ENCODE measurements at regions not wholly inside any gene's neighbourhood (a gene's known extent, or its start where the extent isn't known, plus 50 kb on each side); places are given as distances from the start of the nearest gene placed in this dataset.

DNA sequence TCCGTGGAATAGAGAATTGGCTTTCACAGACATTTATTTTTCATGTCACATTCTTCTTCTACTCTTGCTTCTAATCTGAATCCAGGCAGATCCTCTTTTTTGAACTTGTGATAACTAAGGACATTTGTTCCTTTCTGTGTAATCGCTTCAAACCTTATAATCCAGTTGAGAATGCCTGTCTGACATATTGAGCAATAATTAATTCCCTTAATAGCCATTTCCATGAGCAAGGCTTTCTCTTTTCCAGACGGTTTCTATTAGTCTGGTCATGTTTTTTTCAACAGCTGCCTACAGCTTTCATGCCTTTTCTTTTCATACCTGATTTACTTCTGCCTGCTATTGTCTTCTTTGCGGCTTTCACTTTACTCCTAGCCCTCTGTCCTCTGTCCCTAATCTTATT lies 163.4 kb downstream of the CYYR1 start:
- TF ChIP-seq, protein P1, sequence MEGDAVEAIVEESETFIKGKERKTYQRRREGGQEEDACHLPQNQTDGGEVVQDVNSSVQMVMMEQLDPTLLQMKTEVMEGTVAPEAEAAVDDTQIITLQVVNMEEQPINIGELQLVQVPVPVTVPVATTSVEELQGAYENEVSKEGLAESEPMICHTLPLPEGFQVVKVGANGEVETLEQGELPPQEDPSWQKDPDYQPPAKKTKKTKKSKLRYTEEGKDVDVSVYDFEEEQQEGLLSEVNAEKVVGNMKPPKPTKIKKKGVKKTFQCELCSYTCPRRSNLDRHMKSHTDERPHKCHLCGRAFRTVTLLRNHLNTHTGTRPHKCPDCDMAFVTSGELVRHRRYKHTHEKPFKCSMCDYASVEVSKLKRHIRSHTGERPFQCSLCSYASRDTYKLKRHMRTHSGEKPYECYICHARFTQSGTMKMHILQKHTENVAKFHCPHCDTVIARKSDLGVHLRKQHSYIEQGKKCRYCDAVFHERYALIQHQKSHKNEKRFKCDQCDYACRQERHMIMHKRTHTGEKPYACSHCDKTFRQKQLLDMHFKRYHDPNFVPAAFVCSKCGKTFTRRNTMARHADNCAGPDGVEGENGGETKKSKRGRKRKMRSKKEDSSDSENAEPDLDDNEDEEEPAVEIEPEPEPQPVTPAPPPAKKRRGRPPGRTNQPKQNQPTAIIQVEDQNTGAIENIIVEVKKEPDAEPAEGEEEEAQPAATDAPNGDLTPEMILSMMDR (IDR thresholded peaks at IDR 0.05) = no peak
- no peak for TF ChIP-seq POLR2A (IDR thresholded peaks at IDR 0.05)
